NT2/D1 (cell line): ENCODE measurements at regions not wholly inside any gene's neighbourhood (a gene's known extent, or its start where the extent isn't known, plus 50 kb on each side); places are given as distances from the start of the nearest gene placed in this dataset.

Source experiments
- YY1 ChIP-seq: IDR thresholded peaks from 2 replicates; pipeline ENCODE4 v1.6.1; 2011; ENCODE audit not compliant: insufficient read length, insufficient read depth
- ZNF274 ChIP-seq: IDR thresholded peaks from 2 replicates; pipeline ENCODE4 v1.6.1; 2011; ENCODE audit warnings: mild to moderate bottlenecking, low read depth, low read length

DNA sequence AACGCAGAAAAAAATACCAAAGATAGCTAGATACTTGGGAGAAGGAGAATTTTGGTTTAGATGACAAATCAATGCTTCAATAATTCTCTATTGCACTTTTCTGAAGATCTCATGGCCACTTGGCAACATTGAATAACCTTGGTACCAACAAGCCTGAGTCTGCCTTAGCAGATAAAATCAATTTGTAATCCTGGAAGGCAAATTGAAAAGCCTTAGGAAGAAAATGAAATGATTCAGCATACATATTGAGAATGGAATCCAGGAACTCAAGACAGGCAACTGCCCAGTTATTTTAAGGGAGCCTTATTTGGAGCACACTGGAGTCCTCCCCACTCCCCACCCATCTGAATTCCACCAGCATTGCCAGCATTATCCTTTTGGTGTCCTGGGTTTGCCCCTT lies 109.3 kb upstream of the SOX9 start:
- TF ChIP-seq YY1: no peak
- TF ChIP-seq ZNF274: no peak
